ENCODE measurements at regions not wholly inside any gene's neighbourhood (a gene's known extent, or its start where the extent isn't known, plus 50 kb on each side); places are given as distances from the start of the nearest gene placed in this dataset.

GRCh38 chr12:92444763-92445162, 258.0 kb upstream of the PLEKHG7 start:
- Histone ChIP-seq H3K9me3 (ENCODE audit: control insufficient read depth, low read length) (peaks cover 1% of the 10 kb centered on the region), H3K4me1 (ENCODE audit: control insufficient read depth in 1 of 2, insufficient read depth in 2 of 2, low read length in 2 of 2) (no peaks in the 10 kb centered on the region), H3K27me3 (ENCODE audit: control insufficient read depth in 1 of 2, insufficient read depth in 2 of 2, low read length in 1 of 2) (no peaks in the 10 kb centered on the region), H3K36me3 (ENCODE audit: control insufficient read depth in 1 of 2, insufficient read depth in 2 of 2, low read length in 1 of 2) (no peaks in the 10 kb centered on the region), H3K27ac (ENCODE audit: low read depth in 1 of 2, low read length in 2 of 2) (no peak overlapping the region), H3K4me3 (ENCODE audit: low read length in 2 of 2) (no peak overlapping the region)
- ATAC-seq (ENCODE audit: low FRiP score), result no peak
- DNase-seq, result peak in 1 of 2 donors; percentile 69
- intact Hi-C loops (cut with DNase I), result no loop called here
- 88 to 90% methylated on average over 9 of the region's 9 CpGs for WGBS, 2 donors

DNA sequence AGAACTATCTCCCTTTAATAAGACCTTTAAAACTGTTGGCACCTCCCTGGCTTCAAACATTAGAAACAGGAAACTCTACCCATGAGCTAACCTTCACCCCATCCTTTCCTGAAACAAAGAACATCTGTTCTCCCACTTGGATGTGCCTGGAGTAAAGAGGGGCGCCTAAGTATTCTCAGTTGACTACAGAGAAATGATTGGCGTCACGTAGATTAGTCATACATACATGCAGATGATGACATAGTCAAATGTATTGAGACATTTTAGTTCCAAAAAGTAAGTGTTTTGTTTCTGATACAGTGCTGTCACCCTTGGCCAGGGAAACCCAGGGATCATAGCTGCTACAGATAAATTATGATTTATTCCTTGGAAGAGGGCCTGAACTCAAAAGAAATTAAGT, 260.0 kb upstream of the PLEKHG7 start:
- Histone ChIP-seq H3K9me3 (ENCODE audit: control insufficient read depth, low read length) (peaks cover 1% of the 10 kb centered on the region), H3K27ac (ENCODE audit: low read depth in 1 of 2, low read length in 2 of 2) (no peak overlapping the region), H3K4me3 (ENCODE audit: low read length in 2 of 2) (no peak overlapping the region), H3K4me1 (ENCODE audit: control insufficient read depth in 1 of 2, insufficient read depth in 2 of 2, low read length in 2 of 2) (no peaks in the 10 kb centered on the region), H3K36me3 (ENCODE audit: control insufficient read depth in 1 of 2, insufficient read depth in 2 of 2, low read length in 1 of 2) (no peaks in the 10 kb centered on the region), H3K27me3 (ENCODE audit: control insufficient read depth in 1 of 2, insufficient read depth in 2 of 2, low read length in 1 of 2) (no peaks in the 10 kb centered on the region)
- ATAC-seq (ENCODE audit: low FRiP score) (no peak), DNase-seq (no peak)
- intact Hi-C loops (cut with DNase I), result no loop called here
- 59 to 78% methylated on average over 3 of the region's 3 CpGs for WGBS, 2 donors

- WGBS, 2 donors, result 85 to 86% methylated on average over 4 of the region's 4 CpGs
- H3K9me3 ChIP-seq (ENCODE audit: control insufficient read depth, low read length), result no peaks in the 10 kb centered on the region
- no peak for ATAC-seq (ENCODE audit: low FRiP score)
- intact Hi-C loops (cut with DNase I), result no loop called here
- H3K27me3 ChIP-seq (ENCODE audit: control insufficient read depth in 1 of 2, insufficient read depth in 2 of 2, low read length in 1 of 2), result peaks cover 0 to 2% of the 10 kb centered on the region in 2 donors
- no peak overlapping the region for H3K4me3 ChIP-seq (ENCODE audit: low read length in 2 of 2)
- no peak for DNase-seq
- no peaks in the 10 kb centered on the region for H3K36me3 ChIP-seq (ENCODE audit: control insufficient read depth in 1 of 2, insufficient read depth in 2 of 2, low read length in 1 of 2)
- H3K27ac ChIP-seq (ENCODE audit: low read depth in 1 of 2, low read length in 2 of 2), result no peak overlapping the region
- no peaks in the 10 kb centered on the region for H3K4me1 ChIP-seq (ENCODE audit: control insufficient read depth in 1 of 2, insufficient read depth in 2 of 2, low read length in 2 of 2)
These were observed 262.7 kb upstream of the PLEKHG7 start for GRCh38 chr12:92440072-92440471.

- intact Hi-C loops (cut with DNase I), result no loop called here
- Histone ChIP-seq H3K27ac (ENCODE audit: low read depth in 1 of 2, low read length in 2 of 2) (no peak overlapping the region), H3K9me3 (ENCODE audit: control insufficient read depth, low read length) (no peaks in the 10 kb centered on the region), H3K4me3 (ENCODE audit: low read length in 2 of 2) (no peak overlapping the region), H3K27me3 (ENCODE audit: control insufficient read depth in 1 of 2, insufficient read depth in 2 of 2, low read length in 1 of 2) (peaks cover 0 to 2% of the 10 kb centered on the region in 2 donors), H3K36me3 (ENCODE audit: control insufficient read depth in 1 of 2, insufficient read depth in 2 of 2, low read length in 1 of 2) (no peaks in the 10 kb centered on the region), H3K4me1 (ENCODE audit: control insufficient read depth in 1 of 2, insufficient read depth in 2 of 2, low read length in 2 of 2) (no peaks in the 10 kb centered on the region)
- no peak for DNase-seq
- WGBS, 2 donors, result 12 to 16% methylated on average over 1 of the region's 1 CpG
- peak; percentile 67 for ATAC-seq (ENCODE audit: low FRiP score)
These were observed 263.4 kb upstream of the PLEKHG7 start for GRCh38 chr12:92439420-92439805.

DNA sequence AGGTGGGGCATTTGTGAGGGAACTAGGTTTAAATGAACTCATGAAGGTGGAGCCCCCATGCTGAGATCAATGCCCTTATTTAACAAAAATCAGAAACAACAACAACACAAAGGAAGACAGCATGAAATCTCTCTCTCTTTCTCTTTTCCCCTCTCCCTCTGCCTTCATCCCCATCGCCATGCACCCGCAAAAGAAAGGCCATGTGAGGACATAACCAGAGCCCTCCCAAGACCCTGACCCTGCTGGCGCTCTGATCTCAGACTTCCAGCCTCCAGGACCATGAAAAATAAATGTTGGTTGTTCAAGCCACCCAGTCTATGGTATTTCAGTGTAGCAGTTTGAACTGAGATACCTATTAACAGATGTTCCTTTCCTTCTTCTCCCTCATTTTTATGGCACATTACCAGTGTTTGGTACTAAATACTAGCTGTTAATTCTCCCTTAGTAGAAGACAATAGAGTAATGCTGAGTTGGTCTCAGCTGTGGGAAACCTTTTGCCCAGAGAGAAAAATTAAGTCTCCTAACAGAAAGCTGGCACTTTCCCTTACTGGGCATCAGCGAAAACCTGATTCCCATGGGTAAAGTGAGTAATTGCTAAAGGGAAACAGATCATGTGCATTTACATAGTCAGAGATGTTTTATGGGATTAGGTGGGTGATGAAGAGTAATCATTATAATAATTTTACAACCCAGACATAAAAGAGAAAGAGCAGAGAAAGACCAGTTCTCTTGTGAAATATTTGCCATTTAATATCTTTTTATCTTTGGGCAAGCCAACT, 264.0 kb upstream of the PLEKHG7 start:
- DNase-seq, result no peak
- H3K4me3 ChIP-seq (ENCODE audit: low read length in 2 of 2), result no peak overlapping the region
- no peaks in the 10 kb centered on the region for H3K36me3 ChIP-seq (ENCODE audit: control insufficient read depth in 1 of 2, insufficient read depth in 2 of 2, low read length in 1 of 2)
- no peaks in the 10 kb centered on the region for H3K4me1 ChIP-seq (ENCODE audit: control insufficient read depth in 1 of 2, insufficient read depth in 2 of 2, low read length in 2 of 2)
- no peaks in the 10 kb centered on the region for H3K9me3 ChIP-seq (ENCODE audit: control insufficient read depth, low read length)
- H3K27me3 ChIP-seq (ENCODE audit: control insufficient read depth in 1 of 2, insufficient read depth in 2 of 2, low read length in 1 of 2), result peaks cover 0 to 2% of the 10 kb centered on the region in 2 donors
- intact Hi-C loops (cut with DNase I), result no loop called here
- H3K27ac ChIP-seq (ENCODE audit: low read depth in 1 of 2, low read length in 2 of 2), result no peak overlapping the region
- no peak for ATAC-seq (ENCODE audit: low FRiP score)
- WGBS, 2 donors, result 71 to 72% methylated on average over 4 of the region's 4 CpGs

DNA sequence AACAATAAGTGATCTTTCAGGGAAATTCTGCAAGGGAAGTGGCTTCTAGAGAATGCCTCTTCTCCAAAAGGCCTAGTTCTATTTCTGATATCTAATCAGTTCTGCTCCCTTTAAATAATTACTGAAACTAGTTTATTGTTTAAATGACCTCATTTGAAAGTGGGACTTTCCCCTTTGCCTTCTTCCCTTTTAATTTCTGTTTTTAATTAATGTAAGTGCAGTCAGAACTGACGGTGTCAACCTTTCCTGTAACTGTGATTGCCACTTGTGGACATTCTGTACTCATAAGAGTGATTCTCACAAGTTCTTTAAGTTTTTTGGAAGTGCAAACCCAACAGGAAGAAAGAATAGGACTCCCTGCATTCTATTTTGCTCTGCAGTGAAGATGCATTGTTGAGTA, 265.3 kb upstream of the PLEKHG7 start:
- Histone ChIP-seq H3K27me3 (ENCODE audit: control insufficient read depth in 1 of 2, insufficient read depth in 2 of 2, low read length in 1 of 2) (peaks cover 0 to 2% of the 10 kb centered on the region in 2 donors), H3K4me1 (ENCODE audit: control insufficient read depth in 1 of 2, insufficient read depth in 2 of 2, low read length in 2 of 2) (no peaks in the 10 kb centered on the region), H3K27ac (ENCODE audit: low read depth in 1 of 2, low read length in 2 of 2) (no peak overlapping the region), H3K36me3 (ENCODE audit: control insufficient read depth in 1 of 2, insufficient read depth in 2 of 2, low read length in 1 of 2) (no peaks in the 10 kb centered on the region), H3K9me3 (ENCODE audit: control insufficient read depth, low read length) (no peaks in the 10 kb centered on the region), H3K4me3 (ENCODE audit: low read length in 2 of 2) (no peak overlapping the region)
- DNase-seq (no peak), ATAC-seq (ENCODE audit: low FRiP score) (no peak)
- WGBS, 2 donors, result 75 to 76% methylated on average over 1 of the region's 1 CpG
- intact Hi-C loops (cut with DNase I), result no loop called here

GRCh38 chr12:92436856-92437255, 265.9 kb upstream of the PLEKHG7 start:
- H3K9me3 ChIP-seq (ENCODE audit: control insufficient read depth, low read length), result no peaks in the 10 kb centered on the region
- intact Hi-C loops (cut with DNase I), result no loop called here
- H3K27ac ChIP-seq (ENCODE audit: low read depth in 1 of 2, low read length in 2 of 2), result no peak overlapping the region
- WGBS, 2 donors, result 30 to 39% methylated on average over 2 of the region's 2 CpGs
- ATAC-seq (ENCODE audit: low FRiP score) (no peak), DNase-seq (no peak)
- peaks cover 0 to 2% of the 10 kb centered on the region in 2 donors for H3K27me3 ChIP-seq (ENCODE audit: control insufficient read depth in 1 of 2, insufficient read depth in 2 of 2, low read length in 1 of 2)
- no peaks in the 10 kb centered on the region for H3K4me1 ChIP-seq (ENCODE audit: control insufficient read depth in 1 of 2, insufficient read depth in 2 of 2, low read length in 2 of 2)
- no peaks in the 10 kb centered on the region for H3K36me3 ChIP-seq (ENCODE audit: control insufficient read depth in 1 of 2, insufficient read depth in 2 of 2, low read length in 1 of 2)
- no peak overlapping the region for H3K4me3 ChIP-seq (ENCODE audit: low read length in 2 of 2)

DNA sequence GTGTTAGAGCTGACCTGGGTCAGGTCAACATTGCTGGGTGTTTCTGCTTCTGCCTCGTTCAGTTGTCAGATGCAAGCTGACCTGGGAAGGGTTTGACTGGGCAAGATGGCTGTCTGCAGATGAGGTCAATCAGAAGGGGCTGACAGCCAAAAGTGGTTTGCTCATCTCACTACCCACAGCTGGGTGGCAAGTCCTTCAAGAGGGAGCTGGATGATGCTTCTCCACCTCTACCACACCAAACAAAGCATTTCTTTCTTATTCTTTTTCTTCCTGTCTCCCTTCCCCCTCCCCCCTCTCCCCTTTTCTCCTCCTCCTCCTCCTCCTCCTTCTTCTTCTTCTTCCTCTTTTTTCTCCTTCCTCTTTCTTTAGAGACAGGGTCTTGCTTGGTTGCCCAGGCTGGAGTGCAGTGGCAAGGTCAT, 268.2 kb upstream of the PLEKHG7 start:
- Histone ChIP-seq H3K9me3 (ENCODE audit: control insufficient read depth, low read length) (no peaks in the 10 kb centered on the region), H3K4me1 (ENCODE audit: control insufficient read depth in 1 of 2, insufficient read depth in 2 of 2, low read length in 2 of 2) (no peaks in the 10 kb centered on the region), H3K4me3 (ENCODE audit: low read length in 2 of 2) (no peak overlapping the region), H3K36me3 (ENCODE audit: control insufficient read depth in 1 of 2, insufficient read depth in 2 of 2, low read length in 1 of 2) (no peaks in the 10 kb centered on the region), H3K27me3 (ENCODE audit: control insufficient read depth in 1 of 2, insufficient read depth in 2 of 2, low read length in 1 of 2) (peaks cover 0 to 2% of the 10 kb centered on the region in 2 donors), H3K27ac (ENCODE audit: low read depth in 1 of 2, low read length in 2 of 2) (no peak overlapping the region)
- WGBS, 2 donors, result 68 to 76% methylated on average over 1 of the region's 1 CpG
- no peak for DNase-seq
- intact Hi-C loops (cut with DNase I), result no loop called here
- no peak for ATAC-seq (ENCODE audit: low FRiP score)

DNA sequence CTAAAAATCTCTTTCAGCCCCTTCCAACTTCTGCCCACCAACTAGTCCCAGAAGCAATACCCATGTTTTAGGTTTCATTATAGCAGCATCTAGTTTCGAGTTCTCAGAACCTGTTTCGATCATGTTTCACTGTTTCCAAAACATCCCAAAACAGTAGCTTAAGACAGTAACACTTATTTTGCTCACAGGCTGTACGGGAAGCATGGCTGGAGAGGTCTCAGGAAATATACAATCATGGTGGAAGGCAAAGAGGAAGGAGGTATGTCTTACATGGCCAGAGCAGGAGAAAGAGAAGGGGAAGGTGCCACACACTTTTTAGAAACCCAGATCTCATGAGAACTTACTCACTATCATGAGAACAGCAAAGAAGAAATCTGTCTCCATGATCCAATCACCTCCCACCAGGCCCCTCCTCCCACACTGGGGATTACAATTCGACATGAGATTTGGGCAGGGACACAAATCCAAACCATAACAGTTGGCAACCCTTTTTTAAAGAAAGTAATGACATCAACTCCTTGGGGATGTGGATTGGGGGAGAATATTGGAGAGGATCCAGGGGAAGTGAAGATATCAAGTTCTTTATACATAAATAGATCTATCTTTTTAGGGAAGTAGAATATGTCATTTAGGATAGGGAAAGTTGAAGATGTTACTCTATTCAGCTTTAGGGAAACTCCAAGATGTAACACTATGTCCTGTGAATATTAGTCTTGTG, 269.9 kb upstream of the PLEKHG7 start:
- ATAC-seq (ENCODE audit: low FRiP score), result no peak
- WGBS, 2 donors, result 66 to 76% methylated on average over 4 of the region's 4 CpGs
- Histone ChIP-seq H3K4me1 (ENCODE audit: control insufficient read depth in 1 of 2, insufficient read depth in 2 of 2, low read length in 2 of 2) (no peaks in the 10 kb centered on the region), H3K27me3 (ENCODE audit: control insufficient read depth in 1 of 2, insufficient read depth in 2 of 2, low read length in 1 of 2) (peaks cover 0 to 2% of the 10 kb centered on the region in 2 donors), H3K4me3 (ENCODE audit: low read length in 2 of 2) (no peak overlapping the region), H3K27ac (ENCODE audit: low read depth in 1 of 2, low read length in 2 of 2) (no peak overlapping the region), H3K9me3 (ENCODE audit: control insufficient read depth, low read length) (no peaks in the 10 kb centered on the region), H3K36me3 (ENCODE audit: control insufficient read depth in 1 of 2, insufficient read depth in 2 of 2, low read length in 1 of 2) (no peaks in the 10 kb centered on the region)
- DNase-seq, result no peak
- intact Hi-C loops (cut with DNase I), result no loop called here
